ENCODE measurements at regions not wholly inside any gene's neighbourhood (a gene's known extent, or its start where the extent isn't known, plus 50 kb on each side); places are given as distances from the start of the nearest gene placed in this dataset.

- TF ChIP-seq CTCF (IDR thresholded peaks at IDR 0.05), result no peak
- TF ChIP-seq POLR2A (IDR thresholded peaks at IDR 0.05), result peak; percentile 38
Observed at GRCh38 chr9:107749787-107750444, 260.3 kb upstream of the KLF4 start.

Data from right lobe of liver (tissue), 4 donors.